Body of pancreas (tissue), 4 donors: ENCODE measurements at regions not wholly inside any gene's neighbourhood (a gene's known extent, or its start where the extent isn't known, plus 50 kb on each side); places are given as distances from the start of the nearest gene placed in this dataset.

Source experiments
- CTCF ChIP-seq, 7 experiments: fragments of 450-650 bp in 4 of 7; fragments of 200-600 bp in 3 of 7; sonication (generic) in 3 of 7; IDR thresholded peaks; one replicate each; pipeline ENCODE4 v1.5.1; 2016 to 2019; ENCODE audit warnings: antibody characterized with exemption in 7 of 7
- POLR2A ChIP-seq, 3 donors: fragments of 450-650 bp; IDR thresholded peaks; one replicate each; pipeline ENCODE4 v1.6.1; 2016; ENCODE audit warnings: antibody characterized with exemption in 3 of 3, mild to moderate bottlenecking in 2 of 3

GRCh38 chrX:10393899-10394298 lies 226.5 kb downstream of the MID1 start:
- TF ChIP-seq CTCF (IDR thresholded peaks at IDR 0.05) (no peak), POLR2A (IDR thresholded peaks at IDR 0.05) (no peak)
